Mesendoderm (in vitro differentiated cells): ENCODE measurements at regions not wholly inside any gene's neighbourhood (a gene's known extent, or its start where the extent isn't known, plus 50 kb on each side); places are given as distances from the start of the nearest gene placed in this dataset.

ENCODE experiments used
- DNase-seq: peaks from one replicate; pipeline ENCODE4 v3.0.0; 2013
- H2AK5ac ChIP-seq: 2 replicates; pipeline ENCODE4 v1.6.1; 2013; ENCODE audit warnings: low read length, inconsistent platforms
- H2BK120ac ChIP-seq: 2 replicates; pipeline ENCODE4 v1.6.1; 2013; ENCODE audit warnings: low read depth, mild to moderate bottlenecking, low read length, moderate library complexity, mixed read lengths
- H2BK15ac ChIP-seq: replicated peaks from 2 replicates; pipeline ENCODE4 v1.6.1; 2013; ENCODE audit warnings: low read depth, mild to moderate bottlenecking, moderate library complexity
- H2BK5ac ChIP-seq: 2 replicates; pipeline ENCODE4 v1.6.1; 2013; ENCODE audit warnings: low read length, inconsistent platforms
- H3K18ac ChIP-seq: 2 replicates; pipeline ENCODE4 v1.6.1; 2013; ENCODE audit warnings: mild to moderate bottlenecking, low read length, mixed read lengths
- H3K23ac ChIP-seq: one replicate; pipeline ENCODE4 v1.6.1; 2013; ENCODE audit warnings: low read length
- H3K27ac ChIP-seq: 2 replicates; pipeline ENCODE4 v1.5.1; 2013; ENCODE audit warnings: low read depth, mild to moderate bottlenecking, inconsistent platforms, low read length, moderate library complexity
- H3K27me3 ChIP-seq: 2 replicates; pipeline ENCODE4 v1.6.1; 2013; ENCODE audit warnings: low read length, control low read depth, mild to moderate bottlenecking, inconsistent platforms; ENCODE audit not compliant: insufficient read depth, poor library complexity
- H3K36me3 ChIP-seq: 2 replicates; pipeline ENCODE4 v1.6.1; 2013; ENCODE audit warnings: low read length, inconsistent platforms; ENCODE audit not compliant: control insufficient read depth, insufficient read depth
- H3K4ac ChIP-seq: one replicate; pipeline ENCODE4 v1.6.1; 2013; ENCODE audit warnings: low read depth, mild to moderate bottlenecking, low read length, moderate library complexity
- H3K4me1 ChIP-seq: 2 replicates; pipeline ENCODE4 v1.6.1; 2013; ENCODE audit warnings: low read depth, low read length, inconsistent platforms; ENCODE audit not compliant: control insufficient read depth
- H3K4me2 ChIP-seq: 2 replicates; pipeline ENCODE4 v1.6.1; 2013; ENCODE audit warnings: low read length
- H3K4me3 ChIP-seq: 2 replicates; pipeline ENCODE4 v1.5.1; 2013; ENCODE audit warnings: mild to moderate bottlenecking, low read length
- H3K56ac ChIP-seq: one replicate; pipeline ENCODE4 v1.6.1; 2013; ENCODE audit warnings: low read length
- H3K79me1 ChIP-seq: 2 replicates; pipeline ENCODE4 v1.6.1; 2013; ENCODE audit warnings: low read length, inconsistent platforms
- H3K79me2 ChIP-seq: 2 replicates; pipeline ENCODE4 v1.6.1; 2013; ENCODE audit warnings: mild to moderate bottlenecking, low read length; ENCODE audit not compliant: control insufficient read depth, insufficient read depth
- H3K9ac ChIP-seq: 2 replicates; pipeline ENCODE4 v1.6.1; 2013; ENCODE audit warnings: low read length, inconsistent platforms
- H4K5ac ChIP-seq: one replicate; pipeline ENCODE4 v1.6.1; 2013; ENCODE audit warnings: low read length
- H4K8ac ChIP-seq: one replicate; pipeline ENCODE4 v1.6.1; 2013; ENCODE audit warnings: low read depth, mild to moderate bottlenecking, control low read depth, low read length, moderate library complexity
- WGBS: extraction: QIAGEN DNeasy Blood & Tissue Kit; methylation state at CpG from one replicate; pipeline ENCODE4 v1.1.7; 2013; ENCODE audit warnings: low lambda C conversion rate, missing lambda C conversion rate; ENCODE audit not compliant: insufficient coverage; ENCODE audit errors: extremely low coverage; 5-methylcytosine and 5-hydroxymethylcytosine counted together

GRCh38 chr14:104328607-104329006, 190.2 kb downstream of the KIF26A start:
- no peak overlapping the region for H4K8ac ChIP-seq
- H3K79me1 ChIP-seq = no peaks in the 10 kb centered on the region
- WGBS = no CpG with 5 or more reads among the region's 5 CpGs
- no peak overlapping the region for H3K27ac ChIP-seq
- no peak overlapping the region for H2BK120ac ChIP-seq
- H3K9ac ChIP-seq = no peak overlapping the region
- no peak overlapping the region for H3K4me2 ChIP-seq
- H2BK5ac ChIP-seq = no peak overlapping the region
- H3K4ac ChIP-seq = no peak overlapping the region
- H2BK15ac ChIP-seq = no peak overlapping the region
- no peak overlapping the region for H3K56ac ChIP-seq
- no peak overlapping the region for H3K23ac ChIP-seq
- no peak for DNase-seq
- H2AK5ac ChIP-seq = no peak overlapping the region
- H3K79me2 ChIP-seq = no peaks in the 10 kb centered on the region
- no peak overlapping the region for H3K18ac ChIP-seq
- H3K4me1 ChIP-seq = no peaks in the 10 kb centered on the region
- no peaks in the 10 kb centered on the region for H3K36me3 ChIP-seq
- no peaks in the 10 kb centered on the region for H3K27me3 ChIP-seq
- H3K4me3 ChIP-seq = no peak overlapping the region
- no peak overlapping the region for H4K5ac ChIP-seq

- Histone ChIP-seq H3K56ac (no peak overlapping the region), H2BK15ac (no peak overlapping the region), H4K5ac (no peak overlapping the region), H3K27me3 (no peaks in the 10 kb centered on the region), H3K4me1 (no peaks in the 10 kb centered on the region), H2AK5ac (no peak overlapping the region), H2BK120ac (no peak overlapping the region), H3K23ac (no peak overlapping the region), H4K8ac (no peak overlapping the region), H3K27ac (no peak overlapping the region), H2BK5ac (no peak overlapping the region), H3K9ac (no peak overlapping the region), H3K79me2 (no peaks in the 10 kb centered on the region), H3K36me3 (no peaks in the 10 kb centered on the region), H3K4me2 (no peak overlapping the region), H3K18ac (no peak overlapping the region), H3K4ac (no peak overlapping the region), H3K79me1 (no peaks in the 10 kb centered on the region), H3K4me3 (no peak overlapping the region)
- DNase-seq = no peak
- WGBS = no CpG with 5 or more reads among the region's 1 CpG
These were observed 191.4 kb downstream of the KIF26A start for GRCh38 chr14:104329793-104330192.

- H2AK5ac ChIP-seq = no peak overlapping the region
- H3K56ac ChIP-seq = no peak overlapping the region
- no peaks in the 10 kb centered on the region for H3K4me1 ChIP-seq
- no peak overlapping the region for H2BK5ac ChIP-seq
- H3K27me3 ChIP-seq = no peaks in the 10 kb centered on the region
- no peaks in the 10 kb centered on the region for H3K36me3 ChIP-seq
- H3K9ac ChIP-seq = no peak overlapping the region
- H3K23ac ChIP-seq = no peak overlapping the region
- no CpG with 5 or more reads among the region's 20 CpGs for WGBS
- H2BK120ac ChIP-seq = no peak overlapping the region
- H2BK15ac ChIP-seq = no peak overlapping the region
- H4K5ac ChIP-seq = no peak overlapping the region
- H3K79me1 ChIP-seq = no peaks in the 10 kb centered on the region
- DNase-seq = no peak
- no peak overlapping the region for H3K4ac ChIP-seq
- H3K27ac ChIP-seq = no peak overlapping the region
- no peak overlapping the region for H3K4me2 ChIP-seq
- H4K8ac ChIP-seq = no peak overlapping the region
- H3K18ac ChIP-seq = no peak overlapping the region
- no peaks in the 10 kb centered on the region for H3K79me2 ChIP-seq
- H3K4me3 ChIP-seq = no peak overlapping the region
These were observed 193.7 kb downstream of the KIF26A start for GRCh38 chr14:104331871-104332605.

- Histone ChIP-seq H3K4ac (no peak overlapping the region), H3K27me3 (no peaks in the 10 kb centered on the region)
- no peak for DNase-seq
These were observed 194.4 kb downstream of the KIF26A start for GRCh38 chr14:104332634-104333270.

GRCh38 chr14:104333646-104334423, 195.4 kb downstream of the KIF26A start:
- Histone ChIP-seq H3K27me3 (no peaks in the 10 kb centered on the region), H3K27ac (no peak overlapping the region), H3K79me2 (no peaks in the 10 kb centered on the region), H3K4ac (no peak overlapping the region), H2BK15ac (no peak overlapping the region), H3K4me1 (no peaks in the 10 kb centered on the region), H3K56ac (no peak overlapping the region), H2BK5ac (no peak overlapping the region), H3K23ac (no peak overlapping the region), H4K5ac (no peak overlapping the region), H3K4me3 (no peak overlapping the region), H3K4me2 (no peak overlapping the region), H2BK120ac (no peak overlapping the region), H4K8ac (no peak overlapping the region), H3K36me3 (no peaks in the 10 kb centered on the region), H3K9ac (no peak overlapping the region), H3K18ac (no peak overlapping the region), H3K79me1 (no peaks in the 10 kb centered on the region), H2AK5ac (no peak overlapping the region)
- DNase-seq = no peak
- WGBS = no CpG with 5 or more reads among the region's 39 CpGs

More at GRCh38 chr14:104332634-104333270, 194.4 kb downstream of the KIF26A start:
- no peak overlapping the region for H3K23ac ChIP-seq
- no peak overlapping the region for H2BK120ac ChIP-seq
- H3K79me1 ChIP-seq = no peaks in the 10 kb centered on the region
- no peak overlapping the region for H3K18ac ChIP-seq
- H3K27ac ChIP-seq = no peak overlapping the region
- no peak overlapping the region for H2AK5ac ChIP-seq
- no peaks in the 10 kb centered on the region for H3K79me2 ChIP-seq
- no peak overlapping the region for H4K5ac ChIP-seq
- no peaks in the 10 kb centered on the region for H3K36me3 ChIP-seq
- WGBS = no CpG with 5 or more reads among the region's 15 CpGs
- H3K9ac ChIP-seq = no peak overlapping the region
- no peaks in the 10 kb centered on the region for H3K4me1 ChIP-seq
- H3K4me2 ChIP-seq = no peak overlapping the region
- no peak overlapping the region for H2BK5ac ChIP-seq
- no peak overlapping the region for H3K4me3 ChIP-seq
- H3K56ac ChIP-seq = no peak overlapping the region
- H2BK15ac ChIP-seq = no peak overlapping the region
- no peak overlapping the region for H4K8ac ChIP-seq
